Nephron (organoid): ENCODE measurements at regions not wholly inside any gene's neighbourhood (a gene's known extent, or its start where the extent isn't known, plus 50 kb on each side); places are given as distances from the start of the nearest gene placed in this dataset.
A peak's percentile ranks its signal among the peaks of the same experiment; 100 is the strongest.

Experiments
- H3K27ac Mint-ChIP-seq, 3 experiments: 2 replicates each; pipeline ENCODE4 v1.8.0; 2020; ENCODE audit warnings: mixed read lengths in 3 of 3, mild to moderate bottlenecking in 2 of 3, moderate library complexity in 1 of 3
- H3K27me3 Mint-ChIP-seq: 2 replicates; pipeline ENCODE4 v1.8.0; 2021; ENCODE audit warnings: low read depth, mild to moderate bottlenecking, moderate library complexity, mixed read lengths
- H3K36me3 Mint-ChIP-seq: 2 replicates; pipeline ENCODE4 v1.8.0; 2020; ENCODE audit warnings: low read depth, mixed read lengths
- H3K4me1 Mint-ChIP-seq: 2 replicates; pipeline ENCODE4 v1.8.0; 2020; ENCODE audit warnings: mixed read lengths
- H3K4me3 Mint-ChIP-seq, 3 experiments: 2 replicates each; pipeline ENCODE4 v1.8.0; 2020; ENCODE audit warnings: mild to moderate bottlenecking in 3 of 3, mixed read lengths in 3 of 3, moderate library complexity in 2 of 3
- H3K9me3 Mint-ChIP-seq: 2 replicates; pipeline ENCODE4 v1.8.0; 2020; ENCODE audit warnings: mixed read lengths
- CTCF ChIP-seq, 3 experiments: fragments of 200-600 bp; sonication (generic); IDR thresholded peaks; one replicate each; pipeline ENCODE4 v1.5.0; 2021; ENCODE audit warnings: antibody characterized with exemption in 3 of 3; ENCODE audit not compliant: unreplicated experiment in 3 of 3

- TF ChIP-seq CTCF (IDR thresholded peaks at IDR 0.05; ENCODE audit: unreplicated experiment in 3 of 3), result no peak
- Mint-ChIP-seq H3K4me3 (no peak overlapping the region), H3K27me3 (no peaks in the 10 kb centered on the region), H3K4me1 (no peaks in the 10 kb centered on the region), H3K9me3 (no peaks in the 10 kb centered on the region), H3K27ac (no peak overlapping the region), H3K36me3 (no peaks in the 10 kb centered on the region)
Measured at GRCh38 chr14:26172396-26172795, 425.4 kb downstream of the NOVA1 start.

GRCh38 chr14:26170885-26171284 is 426.9 kb downstream of the NOVA1 start:
- H3K36me3 Mint-ChIP-seq, result no peaks in the 10 kb centered on the region
- no peaks in the 10 kb centered on the region for H3K27me3 Mint-ChIP-seq
- no peak for TF ChIP-seq CTCF (IDR thresholded peaks at IDR 0.05; ENCODE audit: unreplicated experiment in 3 of 3)
- H3K9me3 Mint-ChIP-seq, result no peaks in the 10 kb centered on the region
- H3K27ac Mint-ChIP-seq, result no peak overlapping the region
- H3K4me1 Mint-ChIP-seq, result no peaks in the 10 kb centered on the region
- no peak overlapping the region for H3K4me3 Mint-ChIP-seq

- H3K4me1 Mint-ChIP-seq, result no peaks in the 10 kb centered on the region
- peak; percentile 40 to 55 (median 47) for TF ChIP-seq CTCF (IDR thresholded peaks at IDR 0.05; ENCODE audit: unreplicated experiment in 3 of 3)
- H3K36me3 Mint-ChIP-seq, result no peaks in the 10 kb centered on the region
- no peak overlapping the region for H3K27ac Mint-ChIP-seq
- peaks cover 11% of the 10 kb centered on the region for H3K9me3 Mint-ChIP-seq
- H3K4me3 Mint-ChIP-seq, result no peak overlapping the region
- H3K27me3 Mint-ChIP-seq, result no peaks in the 10 kb centered on the region
Measured at GRCh38 chr14:26163761-26164160, 434.1 kb downstream of the NOVA1 start.

- Mint-ChIP-seq H3K4me1 (no peaks in the 10 kb centered on the region), H3K36me3 (no peaks in the 10 kb centered on the region), H3K9me3 (peaks cover 25% of the 10 kb centered on the region), H3K4me3 (no peak overlapping the region), H3K27me3 (no peaks in the 10 kb centered on the region), H3K27ac (no peak overlapping the region)
- no peak for TF ChIP-seq CTCF (IDR thresholded peaks at IDR 0.05; ENCODE audit: unreplicated experiment in 3 of 3)
Measured at GRCh38 chr14:26157517-26157916, 440.3 kb downstream of the NOVA1 start.

GRCh38 chr14:26143057-26143456 is 454.8 kb downstream of the NOVA1 start:
- no peaks in the 10 kb centered on the region for H3K27me3 Mint-ChIP-seq

More at GRCh38 chr14:26143057-26143456, 454.8 kb downstream of the NOVA1 start:
- no peak overlapping the region for H3K27ac Mint-ChIP-seq
- no peak for TF ChIP-seq CTCF (IDR thresholded peaks at IDR 0.05; ENCODE audit: unreplicated experiment in 3 of 3)
- no peak overlapping the region for H3K4me3 Mint-ChIP-seq
- H3K9me3 Mint-ChIP-seq, result no peaks in the 10 kb centered on the region
- H3K4me1 Mint-ChIP-seq, result no peaks in the 10 kb centered on the region
- H3K36me3 Mint-ChIP-seq, result no peaks in the 10 kb centered on the region
